ENCODE measurements at regions not wholly inside any gene's neighbourhood (a gene's known extent, or its start where the extent isn't known, plus 50 kb on each side); places are given as distances from the start of the nearest gene placed in this dataset.

GRCh38 chr2:100673115-100673514 is 110.3 kb downstream of the PDCL3 start:
- DNase-seq = no peak
- H3K27me3 ChIP-seq (replicated peaks; ENCODE audit: insufficient read depth, low read length) = no peaks in the 10 kb centered on the region

GRCh38 chr2:100673691-100674485 is 111.1 kb downstream of the PDCL3 start:
- Histone ChIP-seq H3K4me1 (ENCODE audit: low read length) (no peaks in the 10 kb centered on the region), H3K4me2 (ENCODE audit: low read depth, low read length) (no peak overlapping the region), H3K4me3 (ENCODE audit: low read length) (no peak overlapping the region), H3K27me3 (replicated peaks; ENCODE audit: insufficient read depth, low read length) (no peaks in the 10 kb centered on the region), H3F3A (ENCODE audit: insufficient read depth, low read length) (no peaks in the 10 kb centered on the region), H3K9me3 (replicated peaks; ENCODE audit: insufficient read depth, low read length) (no peaks in the 10 kb centered on the region), H3K79me2 (ENCODE audit: low read length) (no peaks in the 10 kb centered on the region), H3K9me2 (replicated peaks; ENCODE audit: insufficient read depth, low read length) (no peaks in the 10 kb centered on the region), H2AFZ (ENCODE audit: low read length) (no peak overlapping the region), H3K36me3 (replicated peaks; ENCODE audit: insufficient read depth, low read length) (no peaks in the 10 kb centered on the region), H4K20me1 (ENCODE audit: insufficient read depth, low read length) (no peaks in the 10 kb centered on the region), H3K9ac (ENCODE audit: low read length) (no peak overlapping the region), H3K27ac (ENCODE audit: low read length) (no peak overlapping the region)
- no peak for TF ChIP-seq EZH2 (optimal IDR thresholded peaks at IDR 0.05; ENCODE audit: low read depth, low read length)
- TF ChIP-seq CTCF (IDR thresholded peaks at IDR 0.05; ENCODE audit: low read length) = no peak
- TF ChIP-seq EZH2phosphoT487 (IDR thresholded peaks at IDR 0.05; ENCODE audit: low read length) = no peak
- no peak for DNase-seq

More at GRCh38 chr2:100673115-100673514, 110.3 kb downstream of the PDCL3 start:
- H3F3A ChIP-seq (ENCODE audit: insufficient read depth, low read length) = no peaks in the 10 kb centered on the region
- no peak overlapping the region for H3K9ac ChIP-seq (ENCODE audit: low read length)
- H4K20me1 ChIP-seq (ENCODE audit: insufficient read depth, low read length) = no peaks in the 10 kb centered on the region
- no peak overlapping the region for H2AFZ ChIP-seq (ENCODE audit: low read length)
- no peaks in the 10 kb centered on the region for H3K79me2 ChIP-seq (ENCODE audit: low read length)
- H3K4me3 ChIP-seq (ENCODE audit: low read length) = no peak overlapping the region
- no peak overlapping the region for H3K27ac ChIP-seq (ENCODE audit: low read length)
- H3K9me2 ChIP-seq (replicated peaks; ENCODE audit: insufficient read depth, low read length) = no peaks in the 10 kb centered on the region
- no peaks in the 10 kb centered on the region for H3K36me3 ChIP-seq (replicated peaks; ENCODE audit: insufficient read depth, low read length)
- H3K4me2 ChIP-seq (ENCODE audit: low read depth, low read length) = no peak overlapping the region
- H3K4me1 ChIP-seq (ENCODE audit: low read length) = no peaks in the 10 kb centered on the region
- no peaks in the 10 kb centered on the region for H3K9me3 ChIP-seq (replicated peaks; ENCODE audit: insufficient read depth, low read length)
- no peak for TF ChIP-seq EZH2phosphoT487 (IDR thresholded peaks at IDR 0.05; ENCODE audit: low read length)
- no peak for TF ChIP-seq EZH2 (optimal IDR thresholded peaks at IDR 0.05; ENCODE audit: low read depth, low read length)
- no peak for TF ChIP-seq CTCF (IDR thresholded peaks at IDR 0.05; ENCODE audit: low read length)

- TF ChIP-seq EZH2 (optimal IDR thresholded peaks at IDR 0.05; ENCODE audit: low read depth, low read length) = no peak
- no peak for TF ChIP-seq EZH2phosphoT487 (IDR thresholded peaks at IDR 0.05; ENCODE audit: low read length)
- no peaks in the 10 kb centered on the region for H4K20me1 ChIP-seq (ENCODE audit: insufficient read depth, low read length)
- no peak for DNase-seq
- H3K9me3 ChIP-seq (replicated peaks; ENCODE audit: insufficient read depth, low read length) = no peaks in the 10 kb centered on the region
- no peak overlapping the region for H3K4me2 ChIP-seq (ENCODE audit: low read depth, low read length)
- no peak overlapping the region for H3K4me3 ChIP-seq (ENCODE audit: low read length)
- H3K79me2 ChIP-seq (ENCODE audit: low read length) = no peaks in the 10 kb centered on the region
- no peaks in the 10 kb centered on the region for H3F3A ChIP-seq (ENCODE audit: insufficient read depth, low read length)
- no peak overlapping the region for H3K27ac ChIP-seq (ENCODE audit: low read length)
- no peak overlapping the region for H2AFZ ChIP-seq (ENCODE audit: low read length)
- no peak overlapping the region for H3K9ac ChIP-seq (ENCODE audit: low read length)
- no peaks in the 10 kb centered on the region for H3K9me2 ChIP-seq (replicated peaks; ENCODE audit: insufficient read depth, low read length)
- no peaks in the 10 kb centered on the region for H3K27me3 ChIP-seq (replicated peaks; ENCODE audit: insufficient read depth, low read length)
- no peaks in the 10 kb centered on the region for H3K4me1 ChIP-seq (ENCODE audit: low read length)
- H3K36me3 ChIP-seq (replicated peaks; ENCODE audit: insufficient read depth, low read length) = no peaks in the 10 kb centered on the region
These were observed 111.9 kb downstream of the PDCL3 start for GRCh38 chr2:100674666-100675065.

GRCh38 chr2:100675373-100675772 is 112.6 kb downstream of the PDCL3 start:
- Histone ChIP-seq H3K27me3 (replicated peaks; ENCODE audit: insufficient read depth, low read length) (no peaks in the 10 kb centered on the region), H3K27ac (ENCODE audit: low read length) (no peak overlapping the region), H3K79me2 (ENCODE audit: low read length) (no peaks in the 10 kb centered on the region), H2AFZ (ENCODE audit: low read length) (no peak overlapping the region), H3K4me1 (ENCODE audit: low read length) (no peaks in the 10 kb centered on the region), H4K20me1 (ENCODE audit: insufficient read depth, low read length) (no peaks in the 10 kb centered on the region), H3K9ac (ENCODE audit: low read length) (no peak overlapping the region), H3K9me3 (replicated peaks; ENCODE audit: insufficient read depth, low read length) (no peaks in the 10 kb centered on the region), H3K9me2 (replicated peaks; ENCODE audit: insufficient read depth, low read length) (no peaks in the 10 kb centered on the region), H3K4me3 (ENCODE audit: low read length) (no peak overlapping the region), H3K36me3 (replicated peaks; ENCODE audit: insufficient read depth, low read length) (no peaks in the 10 kb centered on the region), H3F3A (ENCODE audit: insufficient read depth, low read length) (no peaks in the 10 kb centered on the region), H3K4me2 (ENCODE audit: low read depth, low read length) (no peak overlapping the region)
- DNase-seq = no peak
- TF ChIP-seq EZH2phosphoT487 (IDR thresholded peaks at IDR 0.05; ENCODE audit: low read length) (no peak), CTCF (IDR thresholded peaks at IDR 0.05; ENCODE audit: low read length) (no peak), EZH2 (optimal IDR thresholded peaks at IDR 0.05; ENCODE audit: low read depth, low read length) (no peak)

Measured in MM.1S (cell line).